HT1080 (cell line): ENCODE measurements at regions not wholly inside any gene's neighbourhood (a gene's known extent, or its start where the extent isn't known, plus 50 kb on each side); places are given as distances from the start of the nearest gene placed in this dataset.
A peak's percentile ranks its signal among the peaks of the same experiment; 100 is the strongest.
"Not testable (repeated sequence)": the region's sequence is repeated elsewhere in the genome, so short reads cannot be mapped to it uniquely, and the experiment has no call there.

Experiments
- DNase-seq: peaks from one replicate; pipeline ENCODE4 v3.0.0-alpha.2; 2015; ENCODE audit warnings: low read depth

DNA sequence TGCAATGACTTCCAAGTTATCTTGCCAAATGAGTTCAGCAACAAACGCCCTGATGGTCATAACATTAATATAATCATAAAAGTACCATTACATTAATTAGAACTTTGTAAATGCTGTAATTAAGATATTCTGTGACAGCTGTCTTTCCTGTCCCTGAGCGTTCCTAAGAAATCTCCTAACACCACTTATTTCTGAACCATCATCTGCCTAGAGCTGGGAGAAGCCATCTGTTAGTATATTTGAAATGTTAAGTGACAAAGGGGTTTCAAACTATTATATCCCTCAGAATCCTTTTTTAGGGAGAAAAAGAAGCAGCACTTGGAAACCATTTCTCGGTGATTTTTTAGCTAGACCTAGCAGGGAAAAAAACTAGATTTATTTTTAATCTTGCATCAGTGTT, 657.5 kb downstream of the FAM181B start:
- no peak for DNase-seq

DNA sequence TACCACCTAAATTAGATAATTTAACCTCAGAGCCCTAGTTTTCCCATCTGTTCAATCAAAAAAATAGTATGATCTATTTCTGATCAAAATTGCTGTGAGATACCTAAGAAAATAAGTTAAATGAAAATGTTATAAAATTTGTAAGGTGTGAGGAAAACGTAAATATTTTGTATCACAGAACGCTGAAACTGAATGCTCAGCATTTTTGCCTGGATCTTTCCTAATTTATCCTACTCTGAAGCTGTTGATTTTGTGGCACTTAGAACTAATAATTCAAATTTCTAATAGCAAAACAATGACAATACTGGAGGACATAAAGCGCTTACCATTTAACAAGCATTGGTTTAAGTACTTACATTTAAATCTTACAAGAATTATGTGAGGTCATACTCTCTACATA, 674.2 kb downstream of the FAM181B start:
- no peak for DNase-seq

DNA sequence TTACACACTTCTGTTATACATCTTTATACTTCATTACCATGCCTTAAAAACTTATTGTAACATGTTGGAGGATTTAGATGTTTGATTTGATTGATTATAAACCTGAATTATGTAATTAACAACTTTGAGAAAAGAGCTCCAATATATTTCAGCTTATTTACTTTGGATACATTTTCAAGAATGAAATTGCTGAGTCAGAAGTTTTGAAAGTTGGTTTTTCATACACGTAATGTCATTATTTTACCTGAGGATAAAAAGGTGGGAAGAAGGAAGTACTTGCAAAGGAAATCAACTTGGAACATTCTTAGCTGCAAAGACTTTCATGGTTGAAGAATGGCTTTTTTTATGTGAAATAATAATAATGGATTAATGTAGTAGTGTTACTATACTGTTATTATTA, 677.2 kb downstream of the FAM181B start:
- DNase-seq: no peak

DNA sequence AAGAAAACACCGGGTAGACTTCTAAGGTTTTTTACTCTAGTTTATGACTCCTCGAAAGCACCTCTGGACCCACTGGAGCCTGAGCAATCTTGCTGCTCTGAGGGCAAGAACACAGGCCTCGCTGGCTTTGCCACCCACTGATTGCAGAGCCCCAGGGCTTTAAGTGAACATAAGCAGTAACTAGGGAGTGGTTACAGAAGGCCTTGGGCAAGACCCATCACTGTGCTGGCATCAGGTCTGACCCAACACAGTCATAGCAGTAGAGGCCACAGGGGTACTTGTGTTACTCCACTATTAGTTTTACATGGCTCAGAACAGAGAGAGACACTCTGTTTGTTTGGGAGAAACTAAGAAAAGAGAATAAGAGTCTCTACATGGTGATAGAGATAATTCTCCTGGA, 684.5 kb downstream of the FAM181B start:
- DNase-seq: no peak

- no peak for DNase-seq
Measured at GRCh38 chr11:82047200-82047599, 686.5 kb downstream of the FAM181B start.

- DNase-seq: peak; percentile 11
Measured at GRCh38 chr11:82046778-82047177, 686.9 kb downstream of the FAM181B start.

GRCh38 chr11:82045748-82046457, 687.8 kb downstream of the FAM181B start:
- DNase-seq: no peak

DNA sequence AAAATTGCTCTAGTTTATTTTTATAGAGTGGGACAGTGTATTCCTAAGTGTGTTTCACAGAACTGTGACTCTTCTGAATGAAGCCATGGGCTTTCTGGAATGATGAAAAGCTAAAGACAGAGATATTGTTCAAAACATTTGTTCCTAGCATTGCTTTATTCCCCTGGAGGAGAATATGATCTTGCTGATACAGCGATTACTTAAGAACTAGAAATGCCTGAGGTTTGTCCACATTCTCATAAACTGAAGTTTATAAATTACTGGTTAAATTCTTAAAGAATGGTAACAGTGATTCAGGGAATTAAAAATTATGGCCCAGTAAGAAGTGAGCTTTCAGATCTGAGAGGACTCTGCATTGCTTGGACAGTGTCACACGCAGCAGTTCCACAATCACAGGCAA, 690.3 kb downstream of the FAM181B start:
- no peak for DNase-seq

- no peak for DNase-seq
Measured at GRCh38 chr11:82041764-82042163, 691.9 kb downstream of the FAM181B start.

- no peak for DNase-seq
Measured at GRCh38 chr11:82038154-82038553, 695.5 kb downstream of the FAM181B start.

GRCh38 chr11:82034527-82034926, 699.1 kb downstream of the FAM181B start:
- DNase-seq: no peak

- not testable (repeated sequence) for DNase-seq
Measured at GRCh38 chr11:82027335-82027734, 706.3 kb downstream of the FAM181B start.

DNA sequence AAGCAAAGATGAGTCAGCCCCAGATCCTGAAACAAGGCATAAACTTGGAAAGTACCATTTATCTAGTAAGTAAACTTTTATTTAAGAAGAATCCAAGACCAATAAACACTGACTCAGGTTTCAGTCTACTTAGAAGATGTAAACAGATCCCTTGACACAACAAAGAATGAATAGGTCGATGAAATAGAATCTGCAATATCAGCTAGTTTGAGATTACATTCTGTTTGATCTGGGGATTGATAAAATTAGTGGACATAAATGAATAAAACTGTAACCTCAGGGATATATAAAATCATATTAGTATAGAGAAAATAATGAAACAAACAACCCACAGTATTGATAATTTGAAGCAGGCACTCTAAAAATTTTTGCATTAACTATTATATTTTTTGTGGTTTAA, 708.9 kb downstream of the FAM181B start:
- no peak for DNase-seq

DNA sequence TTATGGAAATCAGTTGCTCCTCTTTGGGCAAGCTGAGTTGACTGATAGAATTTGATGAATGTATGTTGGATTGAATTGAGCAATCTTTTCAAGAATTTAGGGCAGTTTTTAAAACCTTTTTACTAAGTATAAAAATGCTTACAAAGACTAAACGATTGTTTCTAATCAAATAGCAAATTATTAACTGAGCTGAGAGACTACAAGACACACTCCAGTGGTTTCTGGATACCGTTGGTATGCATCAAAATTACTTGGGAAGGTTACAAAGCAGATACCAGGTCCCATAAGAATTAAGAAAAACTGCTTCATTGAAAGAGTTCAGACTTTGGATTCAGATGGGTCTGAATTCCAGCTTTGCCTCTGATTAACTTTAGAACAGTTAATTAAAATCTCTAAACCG, 721.4 kb downstream of the FAM181B start:
- DNase-seq: no peak

DNA sequence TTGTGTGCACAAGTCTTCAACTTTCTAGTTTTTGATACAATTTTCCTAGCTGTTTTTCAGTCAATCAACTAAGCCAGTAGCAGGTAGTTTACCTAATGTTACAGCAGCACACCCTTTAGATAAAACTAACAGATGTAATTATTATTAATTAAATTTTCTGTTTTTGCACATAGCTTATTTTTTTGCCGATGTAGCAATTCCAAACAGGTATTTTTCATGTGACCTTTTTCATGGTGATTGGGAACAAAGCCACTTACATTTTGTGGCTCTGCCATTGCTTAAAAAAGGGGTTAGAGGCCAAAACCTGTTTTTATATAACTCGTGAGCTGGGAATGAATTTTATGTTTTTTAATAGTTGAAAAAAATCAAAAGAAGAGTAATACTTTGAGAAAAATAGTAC, 724.5 kb downstream of the FAM181B start:
- DNase-seq: no peak

- no peak for DNase-seq
Measured at GRCh38 chr11:82007521-82007920, 726.1 kb downstream of the FAM181B start.

- DNase-seq: peak; percentile 11
Measured at GRCh38 chr11:82004537-82005213, 729.0 kb downstream of the FAM181B start.

- DNase-seq: peak; percentile 83
Measured at GRCh38 chr11:82003671-82004515, 729.8 kb downstream of the FAM181B start.

GRCh38 chr11:82003024-82003423, 730.6 kb downstream of the FAM181B start:
- DNase-seq: no peak

GRCh38 chr11:81995889-81996288, 737.8 kb downstream of the FAM181B start:
- no peak for DNase-seq

- no peak for DNase-seq
Measured at GRCh38 chr11:81993755-81994154, 739.9 kb downstream of the FAM181B start.
